Sigmoid colon (tissue), 4 donors: ENCODE measurements at regions not wholly inside any gene's neighbourhood (a gene's known extent, or its start where the extent isn't known, plus 50 kb on each side); places are given as distances from the start of the nearest gene placed in this dataset.

Experiments
- CTCF ChIP-seq, 4 experiments: fragments of 450-650 bp in 3 of 4; fragments of 200-600 bp in 1 of 4; IDR thresholded peaks; one replicate each; pipeline ENCODE4 v1.5.1; 2016 to 2019; ENCODE audit warnings: antibody characterized with exemption in 4 of 4, mild to moderate bottlenecking in 3 of 4, moderate library complexity in 2 of 4
- EP300 ChIP-seq, 4 donors: sonication (generic); formaldehyde crosslinking; IDR thresholded peaks; one replicate each; pipeline ENCODE4 v1.6.1; 2017; ENCODE audit warnings: antibody characterized with exemption in 4 of 4

DNA sequence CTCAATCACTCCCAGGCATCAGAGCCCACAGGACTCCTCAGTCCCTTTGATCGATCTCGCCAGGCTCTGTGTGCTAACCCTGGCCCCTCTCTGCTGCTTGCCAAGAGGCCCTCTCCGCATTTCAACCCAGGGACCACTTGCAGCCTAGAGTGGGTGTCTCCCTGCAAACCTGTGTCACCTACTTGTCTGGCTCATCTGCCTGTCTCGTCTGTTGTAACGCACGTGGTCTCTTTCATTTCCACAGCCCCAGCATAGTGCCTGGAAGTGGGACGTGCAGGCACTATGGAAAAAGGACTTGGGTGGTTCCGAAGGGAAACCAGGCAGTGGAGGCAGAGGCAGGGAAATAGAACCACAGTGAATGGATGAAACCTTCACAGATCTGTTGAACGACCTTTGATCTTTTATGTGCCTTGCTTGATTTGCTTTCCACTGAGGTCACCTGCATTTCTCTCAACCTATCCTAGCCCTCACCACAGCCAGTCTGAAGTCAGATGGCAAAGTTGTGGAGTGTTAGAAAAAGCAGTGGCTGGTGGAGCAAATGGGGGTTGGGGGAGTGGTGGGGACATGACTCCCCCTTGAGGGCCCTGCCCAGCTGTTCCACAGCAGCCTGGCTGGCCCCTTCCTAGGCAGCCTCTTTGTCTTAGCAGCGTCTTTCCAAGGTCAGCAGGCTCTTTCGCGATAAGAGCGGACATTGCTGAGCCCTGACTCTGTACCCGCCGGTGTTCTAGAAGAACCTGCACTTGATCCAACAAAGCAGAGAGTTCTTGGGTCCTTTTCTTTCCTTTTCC lies 55.8 kb upstream of the TAGAP start:
- TF ChIP-seq CTCF (IDR thresholded peaks at IDR 0.05) (no peak), EP300 (IDR thresholded peaks at IDR 0.05) (no peak)
